ENCODE measurements at regions not wholly inside any gene's neighbourhood (a gene's known extent, or its start where the extent isn't known, plus 50 kb on each side); places are given as distances from the start of the nearest gene placed in this dataset.

GRCh38 chr15:98233873-98234272 is 273.4 kb downstream of the ARRDC4 start:
- dilution Hi-C loops (cut with MboI; ENCODE audit: extremely low pct_ligation_motif_present, low sequenced_read_pairs) (no loop called here), intact Hi-C loops (cut with micrococcal nuclease) (no loop called here)
- Histone ChIP-seq H4K20me1 (replicated peaks; ENCODE audit: control insufficient read depth, extremely low read depth, insufficient read depth, low read length) (no peaks in the 10 kb centered on the region), H3K79me2 (ENCODE audit: control insufficient read depth, insufficient read depth, low read length) (no peaks in the 10 kb centered on the region), H3K4me1 (ENCODE audit: control insufficient read depth, extremely low read depth, insufficient read depth, low read length) (no peaks in the 10 kb centered on the region), H3K4me3 (replicated peaks in 1 of 3; ENCODE audit: insufficient read depth in 1 of 3, low read depth in 1 of 3, low read length in 3 of 3) (no peak overlapping the region), H3K27ac (ENCODE audit: insufficient read depth, low read depth, low read length) (no peak overlapping the region), H3K4me2 (ENCODE audit: insufficient read depth, low read length) (no peak overlapping the region), H3K9ac (replicated peaks; ENCODE audit: extremely low read depth, insufficient read depth, low read length) (no peak overlapping the region), H3K9me1 (replicated peaks; ENCODE audit: control insufficient read depth, extremely low read depth, insufficient read depth, low read length) (no peaks in the 10 kb centered on the region), H2AFZ (ENCODE audit: low read depth, low read length) (no peak overlapping the region), H3K9me3 (replicated peaks; ENCODE audit: control insufficient read depth, insufficient read depth, low read length) (peaks cover 8% of the 10 kb centered on the region), H3K27me3 (ENCODE audit: control insufficient read depth in 2 of 2, insufficient read depth in 2 of 2, low read length in 2 of 2) (no peaks in the 10 kb centered on the region), H3K36me3 (ENCODE audit: control insufficient read depth in 2 of 2, extremely low read depth in 1 of 2, insufficient read depth in 2 of 2, low read length in 2 of 2) (no peaks in the 10 kb centered on the region)
- no peak for TF ChIP-seq FOS (IDR thresholded peaks at IDR 0.05; ENCODE audit: borderline replicate concordance, insufficient read depth, low read length)
- TF ChIP-seq EZH2 (IDR thresholded peaks at IDR 0.05; ENCODE audit: borderline replicate concordance, low read depth, low read length, severe bottlenecking): no peak
- no peak for TF ChIP-seq GATA2 (IDR thresholded peaks at IDR 0.05; ENCODE audit: insufficient read depth, insufficient read length, low read depth, low read length)
- TF ChIP-seq POLR2AphosphoS5 (IDR thresholded peaks at IDR 0.05; ENCODE audit: insufficient read depth, low read depth, low read length): no peak
- TF ChIP-seq, protein P1, sequence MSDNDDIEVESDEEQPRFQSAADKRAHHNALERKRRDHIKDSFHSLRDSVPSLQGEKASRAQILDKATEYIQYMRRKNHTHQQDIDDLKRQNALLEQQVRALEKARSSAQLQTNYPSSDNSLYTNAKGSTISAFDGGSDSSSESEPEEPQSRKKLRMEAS (IDR thresholded peaks at IDR 0.05; ENCODE audit: insufficient read depth, insufficient read length): no peak
- TF ChIP-seq, protein P2, sequence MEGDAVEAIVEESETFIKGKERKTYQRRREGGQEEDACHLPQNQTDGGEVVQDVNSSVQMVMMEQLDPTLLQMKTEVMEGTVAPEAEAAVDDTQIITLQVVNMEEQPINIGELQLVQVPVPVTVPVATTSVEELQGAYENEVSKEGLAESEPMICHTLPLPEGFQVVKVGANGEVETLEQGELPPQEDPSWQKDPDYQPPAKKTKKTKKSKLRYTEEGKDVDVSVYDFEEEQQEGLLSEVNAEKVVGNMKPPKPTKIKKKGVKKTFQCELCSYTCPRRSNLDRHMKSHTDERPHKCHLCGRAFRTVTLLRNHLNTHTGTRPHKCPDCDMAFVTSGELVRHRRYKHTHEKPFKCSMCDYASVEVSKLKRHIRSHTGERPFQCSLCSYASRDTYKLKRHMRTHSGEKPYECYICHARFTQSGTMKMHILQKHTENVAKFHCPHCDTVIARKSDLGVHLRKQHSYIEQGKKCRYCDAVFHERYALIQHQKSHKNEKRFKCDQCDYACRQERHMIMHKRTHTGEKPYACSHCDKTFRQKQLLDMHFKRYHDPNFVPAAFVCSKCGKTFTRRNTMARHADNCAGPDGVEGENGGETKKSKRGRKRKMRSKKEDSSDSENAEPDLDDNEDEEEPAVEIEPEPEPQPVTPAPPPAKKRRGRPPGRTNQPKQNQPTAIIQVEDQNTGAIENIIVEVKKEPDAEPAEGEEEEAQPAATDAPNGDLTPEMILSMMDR (IDR thresholded peaks at IDR 0.05; ENCODE audit: extremely low read depth in 1 of 2, insufficient read depth in 1 of 2, low read depth in 1 of 2, low read length in 2 of 2): no peak
- TF ChIP-seq MYC (IDR thresholded peaks at IDR 0.05; ENCODE audit: low read depth, low read length): no peak
- TF ChIP-seq JUN (IDR thresholded peaks at IDR 0.05; ENCODE audit: borderline replicate concordance, insufficient read depth, insufficient read length, low read depth): no peak
- no peak for FAIRE-seq
- no peak for DNase-seq (ENCODE audit: low read depth, low spot score)
- ChIA-PET CTCF (no interaction called here), POLR2A (no interaction called here)
- BruUV-seq (replicated peaks): no TSS peak
